ENCODE measurements at regions not wholly inside any gene's neighbourhood (a gene's known extent, or its start where the extent isn't known, plus 50 kb on each side); places are given as distances from the start of the nearest gene placed in this dataset.

- DNase-seq (ENCODE audit: low read depth), result no peak
Measured at GRCh38 chr18:59961070-59961469, 61.3 kb downstream of the PMAIP1 start.

- no peak for DNase-seq (ENCODE audit: low read depth)
Measured at GRCh38 chr18:59960272-59960671, 60.5 kb downstream of the PMAIP1 start.

- no peak for DNase-seq (ENCODE audit: low read depth)
Measured at GRCh38 chr18:59959606-59960005, 59.8 kb downstream of the PMAIP1 start.

- DNase-seq (ENCODE audit: low read depth), result no peak
Measured at GRCh38 chr18:59959073-59959472, 59.3 kb downstream of the PMAIP1 start.

GRCh38 chr18:59957957-59958356, 58.2 kb downstream of the PMAIP1 start:
- DNase-seq (ENCODE audit: low read depth), result no peak

- DNase-seq (ENCODE audit: low read depth), result no peak
Measured at GRCh38 chr18:59954755-59955156, 55.0 kb downstream of the PMAIP1 start.

- DNase-seq (ENCODE audit: low read depth), result no peak
Measured at GRCh38 chr18:59954241-59954640, 54.4 kb downstream of the PMAIP1 start.

Data from activated gamma-delta T cell treated with anti-CD3 and anti-CD28 coated beads, Interleukin-2, amount 50 U/mL, for 16 hours (primary cell).